ENCODE measurements at regions not wholly inside any gene's neighbourhood (a gene's known extent, or its start where the extent isn't known, plus 50 kb on each side); places are given as distances from the start of the nearest gene placed in this dataset.

- no peak for DNase-seq
- intact Hi-C loops (cut with DNase I): no loop called here
- Histone ChIP-seq H3K9me3 (no peaks in the 10 kb centered on the region), H3K27me3 (no peaks in the 10 kb centered on the region), H3K27ac (no peak overlapping the region), H3K4me3 (no peak overlapping the region), H3K4me1 (no peaks in the 10 kb centered on the region), H3K36me3 (no peaks in the 10 kb centered on the region)
- TF ChIP-seq EP300 (IDR thresholded peaks at IDR 0.05) (no peak), CTCF (IDR thresholded peaks at IDR 0.05) (no peak), POLR2AphosphoS5 (IDR thresholded peaks at IDR 0.05) (no peak), POLR2A (IDR thresholded peaks at IDR 0.05) (no peak)
These were observed 330.4 kb upstream of the SLC14A2 start for GRCh38 chr18:45284851-45285250.

- H3K9me3 ChIP-seq: no peaks in the 10 kb centered on the region
- no peak overlapping the region for H3K27ac ChIP-seq
- H3K36me3 ChIP-seq: no peaks in the 10 kb centered on the region
- no peaks in the 10 kb centered on the region for H3K27me3 ChIP-seq
- no peaks in the 10 kb centered on the region for H3K4me1 ChIP-seq
- intact Hi-C loops (cut with DNase I): no loop called here
- no peak for TF ChIP-seq EP300 (IDR thresholded peaks at IDR 0.05)
- TF ChIP-seq CTCF (IDR thresholded peaks at IDR 0.05): no peak
- no peak for TF ChIP-seq POLR2AphosphoS5 (IDR thresholded peaks at IDR 0.05)
- no peak for TF ChIP-seq POLR2A (IDR thresholded peaks at IDR 0.05)
- WGBS, 2 donors: 80 to 86% methylated on average over 10 of the region's 10 CpGs
- no peak for DNase-seq
- H3K4me3 ChIP-seq: no peak overlapping the region
These were observed 330.0 kb upstream of the SLC14A2 start for GRCh38 chr18:45285251-45285650.

- no peaks in the 10 kb centered on the region for H3K4me1 ChIP-seq
- no peak for TF ChIP-seq CTCF (IDR thresholded peaks at IDR 0.05)
- no peak for TF ChIP-seq POLR2A (IDR thresholded peaks at IDR 0.05)
- TF ChIP-seq POLR2AphosphoS5 (IDR thresholded peaks at IDR 0.05): no peak
- TF ChIP-seq EP300 (IDR thresholded peaks at IDR 0.05): no peak
- intact Hi-C loops (cut with DNase I): no loop called here
- no peak overlapping the region for H3K27ac ChIP-seq
- H3K36me3 ChIP-seq: no peaks in the 10 kb centered on the region
- no peaks in the 10 kb centered on the region for H3K9me3 ChIP-seq
- no peaks in the 10 kb centered on the region for H3K27me3 ChIP-seq
- no peak overlapping the region for H3K4me3 ChIP-seq
- DNase-seq: no peak
- WGBS, 2 donors: 84 to 86% methylated on average over 3 of the region's 3 CpGs
These were observed 328.8 kb upstream of the SLC14A2 start for GRCh38 chr18:45286431-45286830.

- no peaks in the 10 kb centered on the region for H3K36me3 ChIP-seq
- H3K27me3 ChIP-seq: no peaks in the 10 kb centered on the region
- no peak overlapping the region for H3K27ac ChIP-seq
- no peak overlapping the region for H3K4me3 ChIP-seq
- intact Hi-C loops (cut with DNase I): no loop called here
- H3K9me3 ChIP-seq: no peaks in the 10 kb centered on the region
- DNase-seq: no peak
- H3K4me1 ChIP-seq: no peaks in the 10 kb centered on the region
- 82 to 87% methylated on average over 9 of the region's 9 CpGs for WGBS, 2 donors
- TF ChIP-seq CTCF (IDR thresholded peaks at IDR 0.05): no peak
- TF ChIP-seq EP300 (IDR thresholded peaks at IDR 0.05): no peak
- no peak for TF ChIP-seq POLR2AphosphoS5 (IDR thresholded peaks at IDR 0.05)
- TF ChIP-seq POLR2A (IDR thresholded peaks at IDR 0.05): no peak
These were observed 327.7 kb upstream of the SLC14A2 start for GRCh38 chr18:45287531-45287930.

- 95 to 97% methylated on average over 4 of the region's 4 CpGs for WGBS, 2 donors
- H3K4me1 ChIP-seq: no peaks in the 10 kb centered on the region
- intact Hi-C loops (cut with DNase I): no loop called here
- no peaks in the 10 kb centered on the region for H3K36me3 ChIP-seq
- H3K27ac ChIP-seq: no peak overlapping the region
- H3K4me3 ChIP-seq: no peak overlapping the region
- DNase-seq: no peak
- no peaks in the 10 kb centered on the region for H3K9me3 ChIP-seq
- TF ChIP-seq POLR2A (IDR thresholded peaks at IDR 0.05) (no peak), CTCF (IDR thresholded peaks at IDR 0.05) (no peak), EP300 (IDR thresholded peaks at IDR 0.05) (no peak), POLR2AphosphoS5 (IDR thresholded peaks at IDR 0.05) (no peak)
- no peaks in the 10 kb centered on the region for H3K27me3 ChIP-seq
These were observed 324.9 kb upstream of the SLC14A2 start for GRCh38 chr18:45290364-45290763.
